ENCODE measurements at regions not wholly inside any gene's neighbourhood (a gene's known extent, or its start where the extent isn't known, plus 50 kb on each side); places are given as distances from the start of the nearest gene placed in this dataset.
"Not testable (repeated sequence)": the region's sequence is repeated elsewhere in the genome, so short reads cannot be mapped to it uniquely, and the experiment has no call there.

- DNase-seq = no peak
Measured at GRCh38 chr11:103585401-103585800, 451.0 kb upstream of the DDI1 start.

GRCh38 chr11:103585911-103586310 is 450.5 kb upstream of the DDI1 start:
- no peak for DNase-seq

GRCh38 chr11:103586756-103587155 is 449.7 kb upstream of the DDI1 start:
- no peak for DNase-seq

DNA sequence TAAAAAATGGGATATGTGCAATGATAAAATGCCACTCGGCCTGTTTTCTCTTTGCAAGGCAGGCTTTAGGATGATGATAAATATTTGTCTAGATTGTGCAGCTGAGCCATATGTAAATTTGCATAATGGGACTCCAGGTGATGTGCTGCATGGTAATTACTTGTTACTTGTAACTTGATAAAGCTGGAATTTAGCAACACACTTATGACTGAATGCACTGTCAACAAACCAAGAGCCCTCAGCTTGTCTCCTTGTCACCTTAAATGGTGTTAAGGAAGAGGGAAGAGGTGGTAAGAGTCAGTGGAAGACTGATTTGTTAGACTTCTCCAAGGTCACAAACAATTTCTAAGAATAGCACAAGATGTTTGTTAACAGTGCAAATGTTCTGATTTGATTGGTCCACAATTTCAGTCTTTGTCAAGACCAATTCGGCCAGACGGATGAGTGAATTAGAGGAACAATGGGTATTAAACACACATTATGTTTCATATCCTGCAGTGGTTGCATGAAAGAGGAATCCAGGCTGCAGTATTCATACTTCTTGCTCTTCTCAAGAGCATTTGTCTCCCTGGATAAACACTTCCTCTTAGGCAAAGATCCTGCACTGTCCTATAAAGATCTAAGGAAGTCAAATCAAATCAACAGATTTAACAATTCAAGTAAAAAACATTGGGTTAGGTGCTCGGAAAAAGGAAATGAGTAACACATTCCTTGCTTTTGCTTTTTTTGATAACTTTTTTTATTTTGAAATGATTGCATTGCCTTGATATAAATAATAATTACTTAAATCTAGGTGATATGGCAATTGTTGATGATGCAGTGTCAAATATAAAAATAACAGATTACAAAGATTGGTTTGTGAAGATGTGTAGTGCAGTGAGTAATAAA is 448.3 kb upstream of the DDI1 start:
- DNase-seq = peak; percentile 21 to 79

DNA sequence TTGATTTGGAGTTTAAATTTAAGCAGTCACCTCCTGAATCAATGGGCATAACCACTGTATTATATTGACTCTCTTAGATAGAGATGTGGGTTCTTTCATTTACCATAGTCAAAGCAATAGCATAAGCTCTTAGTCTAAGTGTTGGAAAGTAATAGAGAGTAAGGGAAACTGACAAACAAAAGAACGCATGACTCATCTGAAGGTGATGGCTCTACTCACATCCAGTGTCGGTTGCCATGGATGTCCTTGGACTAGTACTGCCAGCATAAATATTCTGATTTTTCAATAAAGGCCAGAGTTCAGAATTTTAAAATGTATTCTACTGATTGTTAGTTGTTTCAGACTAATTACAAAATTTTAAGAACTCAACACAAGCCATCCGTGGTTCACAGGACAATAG is 444.9 kb upstream of the DDI1 start:
- no peak for DNase-seq

GRCh38 chr11:103594283-103594682 is 442.2 kb upstream of the DDI1 start:
- peak; percentile 83 to 94 for DNase-seq

DNA sequence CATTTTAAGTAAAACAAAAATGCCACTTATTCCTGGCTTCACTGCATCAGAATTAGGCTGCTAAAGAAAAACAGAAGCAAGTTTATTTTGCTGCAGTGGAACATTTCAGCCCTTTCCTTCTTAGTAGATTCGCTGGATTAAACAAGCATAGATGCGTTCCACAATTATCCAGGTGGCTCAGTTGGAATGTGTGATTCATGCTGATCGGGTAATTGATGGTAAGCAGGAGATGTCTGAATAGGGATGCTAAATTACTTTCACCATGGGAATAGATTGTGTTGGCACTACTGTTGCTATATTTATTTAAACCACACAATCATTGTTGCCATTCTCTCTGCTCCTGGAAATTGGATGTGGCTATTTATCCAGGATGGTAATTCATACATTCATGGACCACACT is 440.1 kb upstream of the DDI1 start:
- DNase-seq = peak; percentile 81 to 97

DNA sequence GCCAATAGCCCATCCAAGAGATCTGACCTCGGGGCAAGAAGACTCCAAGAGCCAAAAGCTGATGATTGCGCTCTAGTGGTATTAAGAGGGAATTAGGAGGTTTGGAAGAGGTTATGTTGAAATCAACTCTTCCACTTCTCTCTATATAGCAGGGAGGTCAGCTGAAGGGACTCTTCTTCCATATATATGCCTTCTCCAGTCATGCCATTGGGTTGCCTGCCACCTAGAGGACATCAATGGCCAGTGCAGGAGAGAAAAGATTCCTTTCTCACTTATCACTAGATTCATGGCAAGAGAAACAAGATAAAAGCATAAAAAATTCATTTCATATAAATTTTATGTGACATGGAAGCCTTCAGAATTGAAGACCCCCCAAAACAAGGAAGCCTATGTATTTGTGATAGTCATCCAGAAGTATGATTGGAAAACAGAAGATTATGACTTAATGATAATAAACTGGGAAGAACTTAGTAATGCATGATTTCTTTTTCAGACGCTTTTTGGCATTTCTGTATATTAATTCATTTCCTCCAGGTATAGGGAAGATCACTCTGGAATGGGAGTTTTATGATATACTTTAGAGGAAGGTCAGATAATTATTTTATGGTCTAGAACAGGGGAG is 435.1 kb upstream of the DDI1 start:
- peak; percentile 60 to 63 for DNase-seq

- DNase-seq = no peak
Measured at GRCh38 chr11:103602840-103603239, 433.6 kb upstream of the DDI1 start.

- DNase-seq = no peak
Measured at GRCh38 chr11:103604310-103604709, 432.1 kb upstream of the DDI1 start.

GRCh38 chr11:103608566-103608965 is 427.9 kb upstream of the DDI1 start:
- no peak for DNase-seq

DNA sequence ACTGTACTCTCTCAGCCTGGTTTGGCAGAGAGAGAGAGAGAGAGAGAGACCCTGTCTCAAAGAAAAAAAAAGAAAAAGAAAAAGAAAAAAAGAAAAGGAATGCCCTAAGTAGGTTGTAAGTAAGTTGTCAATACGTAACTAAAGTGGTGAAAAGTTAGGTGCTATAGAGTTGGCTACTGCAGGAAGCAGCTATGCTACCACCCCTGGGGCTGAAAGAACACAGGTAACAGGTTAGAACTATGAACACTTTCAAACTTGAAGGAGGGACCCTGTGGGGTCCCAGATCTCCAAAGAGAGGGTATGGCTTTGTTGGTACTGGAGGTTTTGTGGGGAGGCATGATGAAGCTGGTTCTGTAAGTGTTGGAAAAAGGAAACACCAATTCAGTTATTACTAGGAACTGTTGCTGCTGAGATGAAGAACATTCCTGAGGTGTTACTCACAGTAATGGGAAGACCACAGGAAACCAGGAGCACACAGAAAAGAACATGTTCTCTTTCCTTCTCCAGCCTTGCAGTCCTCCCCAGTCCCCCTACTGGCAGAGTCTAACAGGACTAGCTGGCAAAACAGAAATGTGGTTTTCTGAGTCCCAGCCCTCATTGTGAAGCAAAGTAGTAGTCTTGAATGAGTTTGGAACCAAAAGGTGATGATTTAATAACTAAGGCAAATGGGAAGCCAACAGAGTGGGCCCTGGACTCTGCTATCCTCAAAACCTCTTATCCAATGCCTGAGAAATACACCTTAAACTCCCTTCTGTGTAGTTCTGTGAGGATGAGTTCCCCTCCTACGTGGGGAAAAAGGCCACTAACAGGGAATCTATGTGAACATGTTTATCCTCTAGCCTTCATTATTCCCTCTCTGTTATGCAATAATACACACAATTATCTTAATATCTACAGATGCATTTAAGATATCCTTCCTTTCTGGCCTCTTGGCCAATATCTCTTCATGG is 427.0 kb upstream of the DDI1 start:
- DNase-seq = no peak

GRCh38 chr11:103610435-103610834 is 426.0 kb upstream of the DDI1 start:
- DNase-seq = no peak

DNA sequence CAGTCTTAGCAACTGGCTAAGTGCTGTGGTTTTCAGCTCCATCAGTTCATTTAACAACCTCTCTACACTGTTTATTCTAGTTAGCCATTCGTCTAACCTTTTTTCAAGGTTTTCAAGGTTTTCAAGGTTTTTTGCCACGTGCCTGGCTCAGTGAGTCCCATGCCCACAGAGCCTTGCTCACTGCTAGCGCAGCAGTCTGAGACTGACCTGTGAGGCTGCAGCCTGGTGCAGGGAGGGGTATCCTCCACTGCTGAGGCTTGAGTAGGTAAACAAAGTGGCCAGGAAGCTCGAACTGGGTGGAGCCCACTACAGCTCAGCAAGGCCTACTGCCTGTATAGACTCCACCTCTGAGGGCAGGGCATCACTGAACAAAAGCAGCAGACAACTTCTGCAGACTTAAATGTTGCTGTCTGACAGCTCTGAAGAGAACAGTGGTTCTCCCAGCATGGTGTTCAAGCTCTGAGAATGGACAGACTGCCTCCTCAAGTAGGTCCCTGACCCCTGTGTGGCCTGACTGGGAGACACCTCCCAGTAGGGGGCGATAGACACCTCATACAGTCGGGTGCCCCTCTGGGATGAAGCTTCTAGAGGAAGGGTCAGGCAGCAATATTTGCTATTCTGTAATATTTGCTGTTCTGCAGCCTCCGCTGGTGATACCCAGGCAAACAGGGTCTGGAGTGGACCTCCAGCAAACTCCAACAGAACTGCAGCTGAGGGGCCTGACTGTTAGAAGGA is 424.7 kb upstream of the DDI1 start:
- not testable (repeated sequence) for DNase-seq

DNA sequence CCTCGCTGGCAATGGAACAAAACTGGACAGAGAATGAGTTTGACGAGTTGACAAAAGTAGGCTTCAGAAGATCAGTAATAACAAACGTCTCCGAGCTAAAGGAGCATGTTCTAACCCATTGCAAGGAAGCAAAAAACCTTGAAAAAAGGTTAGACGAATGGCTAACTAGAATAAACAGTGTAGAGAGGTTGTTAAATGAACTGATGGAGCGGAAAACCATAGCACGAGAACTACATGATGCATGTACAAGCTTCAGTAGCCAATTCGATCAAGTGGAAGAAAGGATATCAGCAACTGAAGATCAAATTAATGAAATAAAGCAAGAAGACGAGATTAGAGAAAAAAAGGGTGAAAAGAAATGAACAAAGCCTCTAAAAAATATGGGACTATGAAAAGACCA is 424.0 kb upstream of the DDI1 start:
- DNase-seq = not testable (repeated sequence)

GRCh38 chr11:103616586-103616985 is 419.9 kb upstream of the DDI1 start:
- not testable (repeated sequence) for DNase-seq

DNA sequence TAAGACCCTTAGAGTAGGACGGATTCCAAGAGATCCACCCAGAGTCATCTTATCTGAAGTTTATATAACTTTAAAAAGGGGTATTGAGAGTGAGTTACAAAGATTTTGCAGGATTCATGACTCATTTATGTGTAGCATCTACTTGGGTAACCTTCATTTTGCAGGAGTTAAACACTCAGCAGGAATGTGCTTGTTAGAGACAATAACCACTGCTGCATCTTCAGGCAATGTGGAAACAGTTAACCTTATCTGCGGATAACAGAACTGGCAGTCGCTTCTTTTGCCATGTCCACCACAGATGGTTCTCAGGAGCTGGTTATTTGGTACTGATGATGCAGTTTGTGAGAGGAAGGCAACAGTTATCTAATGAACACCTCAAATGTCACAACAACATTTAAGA is 417.9 kb upstream of the DDI1 start:
- DNase-seq = no peak

DNA sequence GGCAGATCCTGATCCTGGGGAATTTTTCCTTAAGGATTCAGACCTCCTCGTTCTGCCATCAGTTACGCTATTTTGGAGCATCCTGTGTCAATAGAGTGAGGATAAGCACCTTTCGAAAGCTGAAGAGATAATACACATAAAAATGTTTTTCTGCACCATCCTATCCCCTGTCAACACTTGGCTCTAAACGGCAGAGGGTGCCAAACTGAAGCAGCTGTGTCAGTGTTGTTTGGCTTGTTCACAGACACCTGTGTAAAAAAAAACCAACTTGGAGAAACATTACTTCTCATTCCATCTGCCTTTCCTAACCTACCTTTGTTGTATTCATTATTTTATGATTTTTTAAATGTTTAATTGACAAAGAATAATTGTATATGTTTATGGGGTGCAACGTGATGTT is 417.0 kb upstream of the DDI1 start:
- DNase-seq = peak; percentile 19 to 71

GRCh38 chr11:103619938-103620337 is 416.5 kb upstream of the DDI1 start:
- DNase-seq = no peak

DNA sequence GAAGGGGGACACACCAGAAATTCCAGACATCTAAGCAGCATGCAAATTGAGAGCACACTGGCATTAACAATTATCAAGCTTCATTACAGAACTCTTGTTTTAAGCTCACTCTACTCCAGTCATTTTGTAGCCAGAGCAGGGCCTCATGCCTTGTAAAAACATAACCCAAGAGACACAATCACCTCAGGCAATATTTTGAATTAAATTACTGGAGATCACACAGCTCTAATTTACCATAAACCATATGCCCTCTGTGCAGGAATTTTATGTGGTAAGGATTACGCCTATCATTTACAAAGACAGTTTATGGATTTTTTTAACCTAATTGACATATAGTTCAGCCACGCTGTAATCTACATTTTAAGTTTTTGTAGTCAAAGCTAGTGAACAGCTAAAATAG is 414.1 kb upstream of the DDI1 start:
- no peak for DNase-seq

GRCh38 chr11:103623933-103624332 is 412.5 kb upstream of the DDI1 start:
- DNase-seq = no peak
